ENCODE measurements at regions not wholly inside any gene's neighbourhood (a gene's known extent, or its start where the extent isn't known, plus 50 kb on each side); places are given as distances from the start of the nearest gene placed in this dataset.
A peak's percentile ranks its signal among the peaks of the same experiment; 100 is the strongest.

DNA sequence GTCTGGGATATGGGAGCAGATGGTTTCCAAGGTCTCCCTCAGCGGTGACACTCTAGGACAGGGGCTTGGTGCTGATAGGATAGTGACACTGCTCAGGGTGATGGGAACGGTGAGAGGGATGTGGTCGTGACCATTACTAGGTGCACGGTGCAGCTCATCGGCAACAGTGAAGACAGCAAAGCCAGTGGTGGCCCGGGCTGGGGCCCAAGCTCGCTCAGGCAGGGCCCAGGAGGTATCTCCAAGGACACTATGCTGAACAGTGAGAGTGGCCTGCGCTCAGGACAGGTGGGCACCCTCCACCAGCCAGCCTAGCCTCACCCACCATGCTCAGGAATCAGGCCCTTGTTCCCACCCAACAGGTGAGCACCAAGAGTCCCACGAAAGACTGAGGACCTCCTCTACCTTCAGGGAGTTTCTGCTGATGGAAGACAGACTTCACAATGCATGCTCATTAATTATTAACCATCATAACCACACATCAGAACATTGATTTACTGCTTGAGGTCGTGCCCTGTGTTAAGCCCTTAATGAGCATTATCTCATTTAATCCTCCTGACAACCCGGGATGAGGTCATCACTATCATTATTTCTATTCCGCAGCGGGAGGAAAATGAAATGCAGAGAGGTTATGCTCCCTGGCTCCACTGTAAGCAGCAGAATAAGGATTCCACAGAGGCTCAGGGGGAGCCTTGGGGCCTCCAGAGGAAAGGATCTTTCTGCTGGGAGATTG lies 269.4 kb downstream of the UACA start:
- DNase-seq (ENCODE audit: low spot score in 2 of 2, unreplicated experiment in 2 of 2) = no peak
- Mint-ChIP-seq H3K27ac (peak overlapping the region; percentile 81), H3K9me3 (no peaks in the 10 kb centered on the region), H3K36me3 (no peaks in the 10 kb centered on the region), H3K4me3 (no peak overlapping the region), H3K27me3 (ENCODE audit: low read depth) (peaks cover 57% of the 10 kb centered on the region), H3K4me1 (peaks cover 46% of the 10 kb centered on the region)
- TF ChIP-seq, protein P1, sequence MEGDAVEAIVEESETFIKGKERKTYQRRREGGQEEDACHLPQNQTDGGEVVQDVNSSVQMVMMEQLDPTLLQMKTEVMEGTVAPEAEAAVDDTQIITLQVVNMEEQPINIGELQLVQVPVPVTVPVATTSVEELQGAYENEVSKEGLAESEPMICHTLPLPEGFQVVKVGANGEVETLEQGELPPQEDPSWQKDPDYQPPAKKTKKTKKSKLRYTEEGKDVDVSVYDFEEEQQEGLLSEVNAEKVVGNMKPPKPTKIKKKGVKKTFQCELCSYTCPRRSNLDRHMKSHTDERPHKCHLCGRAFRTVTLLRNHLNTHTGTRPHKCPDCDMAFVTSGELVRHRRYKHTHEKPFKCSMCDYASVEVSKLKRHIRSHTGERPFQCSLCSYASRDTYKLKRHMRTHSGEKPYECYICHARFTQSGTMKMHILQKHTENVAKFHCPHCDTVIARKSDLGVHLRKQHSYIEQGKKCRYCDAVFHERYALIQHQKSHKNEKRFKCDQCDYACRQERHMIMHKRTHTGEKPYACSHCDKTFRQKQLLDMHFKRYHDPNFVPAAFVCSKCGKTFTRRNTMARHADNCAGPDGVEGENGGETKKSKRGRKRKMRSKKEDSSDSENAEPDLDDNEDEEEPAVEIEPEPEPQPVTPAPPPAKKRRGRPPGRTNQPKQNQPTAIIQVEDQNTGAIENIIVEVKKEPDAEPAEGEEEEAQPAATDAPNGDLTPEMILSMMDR (IDR thresholded peaks at IDR 0.05; ENCODE audit: unreplicated experiment) = no peak

DNA sequence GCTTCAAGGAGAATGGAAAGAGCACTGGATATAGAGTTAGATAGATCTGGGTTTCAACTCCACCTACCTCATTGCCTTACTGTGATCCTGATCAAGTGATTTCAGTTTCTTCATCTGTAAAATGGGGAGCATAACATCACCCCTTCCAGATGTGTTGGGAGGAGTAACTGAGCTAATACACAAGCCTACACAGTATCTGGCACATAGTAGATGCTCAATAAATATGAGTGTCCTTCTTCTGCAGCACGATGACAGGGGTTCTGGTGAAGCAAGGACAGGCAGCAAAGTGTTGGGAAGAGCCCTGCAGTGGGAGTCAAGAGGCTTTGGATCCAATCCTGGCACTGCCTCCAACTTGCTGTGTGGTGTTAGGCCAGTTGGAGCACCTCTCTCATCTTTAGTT lies 270.0 kb downstream of the UACA start:
- DNase-seq (ENCODE audit: low spot score in 2 of 2, unreplicated experiment in 2 of 2) = no peak
- TF ChIP-seq, protein P1 (IDR thresholded peaks at IDR 0.05; ENCODE audit: unreplicated experiment) = no peak
- H3K36me3 Mint-ChIP-seq = no peaks in the 10 kb centered on the region
- H3K27ac Mint-ChIP-seq = peak overlapping the region; percentile 60
- no peaks in the 10 kb centered on the region for H3K9me3 Mint-ChIP-seq
- H3K4me3 Mint-ChIP-seq = no peak overlapping the region
- H3K27me3 Mint-ChIP-seq (ENCODE audit: low read depth) = peaks cover 59% of the 10 kb centered on the region
- H3K4me1 Mint-ChIP-seq = peaks cover 46% of the 10 kb centered on the region

GRCh38 chr15:70492240-70493177 lies 270.8 kb downstream of the UACA start:
- H3K27ac Mint-ChIP-seq = peak overlapping the region; percentile 16
- DNase-seq (ENCODE audit: low spot score in 2 of 2, unreplicated experiment in 2 of 2) = no peak

DNA sequence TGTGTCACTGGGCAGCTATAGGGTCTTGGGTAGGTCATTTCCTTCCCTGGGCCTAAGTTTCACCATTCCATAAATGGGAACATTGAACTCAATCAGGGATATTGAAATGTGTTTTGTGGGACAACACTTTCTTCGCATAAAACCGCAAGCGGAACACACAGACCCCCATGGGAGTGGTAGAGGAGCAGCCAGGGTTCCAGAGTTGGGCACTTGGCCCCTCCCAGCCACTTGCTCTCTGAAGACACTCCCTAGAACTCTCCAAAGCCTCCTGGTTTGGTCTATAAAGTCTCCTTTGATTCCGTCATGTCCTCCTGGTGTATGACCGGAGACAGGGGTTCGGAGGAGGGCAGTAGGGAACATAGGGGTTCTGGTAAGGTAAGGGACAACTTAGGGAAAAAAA lies 271.7 kb downstream of the UACA start:
- no peak overlapping the region for H3K27ac Mint-ChIP-seq
- peaks cover 46% of the 10 kb centered on the region for H3K4me1 Mint-ChIP-seq

More at GRCh38 chr15:70492240-70493177, 270.8 kb downstream of the UACA start:
- H3K9me3 Mint-ChIP-seq = no peaks in the 10 kb centered on the region
- TF ChIP-seq, protein P1 (IDR thresholded peaks at IDR 0.05; ENCODE audit: unreplicated experiment) = no peak
- no peaks in the 10 kb centered on the region for H3K36me3 Mint-ChIP-seq
- H3K4me3 Mint-ChIP-seq = no peak overlapping the region
- peaks cover 62% of the 10 kb centered on the region for H3K27me3 Mint-ChIP-seq (ENCODE audit: low read depth)
- peaks cover 49% of the 10 kb centered on the region for H3K4me1 Mint-ChIP-seq

GRCh38 chr15:70491201-70491621 lies 272.1 kb downstream of the UACA start:
- Mint-ChIP-seq H3K9me3 (no peaks in the 10 kb centered on the region), H3K4me1 (peaks cover 43% of the 10 kb centered on the region), H3K36me3 (no peaks in the 10 kb centered on the region), H3K4me3 (no peak overlapping the region), H3K27me3 (ENCODE audit: low read depth) (peaks cover 57% of the 10 kb centered on the region), H3K27ac (no peak overlapping the region)
- TF ChIP-seq, protein P1 (IDR thresholded peaks at IDR 0.05; ENCODE audit: unreplicated experiment) = no peak
- DNase-seq (ENCODE audit: low spot score in 2 of 2, unreplicated experiment in 2 of 2) = no peak

More for the DNA sequence above, 271.7 kb downstream of the UACA start:
- Mint-ChIP-seq H3K9me3 (no peaks in the 10 kb centered on the region), H3K27me3 (ENCODE audit: low read depth) (peaks cover 57% of the 10 kb centered on the region), H3K4me3 (no peak overlapping the region), H3K36me3 (no peaks in the 10 kb centered on the region)
- DNase-seq (ENCODE audit: low spot score in 2 of 2, unreplicated experiment in 2 of 2) = no peak
- TF ChIP-seq, protein P1 (IDR thresholded peaks at IDR 0.05; ENCODE audit: unreplicated experiment) = no peak
